GM23338 (cell line): ENCODE measurements at regions not wholly inside any gene's neighbourhood (a gene's known extent, or its start where the extent isn't known, plus 50 kb on each side); places are given as distances from the start of the nearest gene placed in this dataset.

ENCODE experiments used
- EZH2 ChIP-seq: fragments of 200-600 bp; sonication (generic); IDR thresholded peaks from one replicate; pipeline ENCODE4 v1.8.0; 2017; ENCODE audit warnings: antibody characterized with exemption, mild to moderate bottlenecking, low read depth; ENCODE audit not compliant: unreplicated experiment
- POLR2AphosphoS5 ChIP-seq: IDR thresholded peaks from 2 replicates; pipeline ENCODE4 v1.6.1; 2016; ENCODE audit warnings: antibody characterized with exemption, low read depth
- TF ChIP-seq, protein P1 (sequence below), 2 experiments: fragments of 200-600 bp in 1 of 2; sonication (generic) in 1 of 2; conservative IDR thresholded peaks; 2 replicates each; pipeline versions ENCODE4 v1.5.1 to v1.6.1; 2016 to 2017; ENCODE audit warnings: antibody characterized with exemption in 2 of 2, low read depth in 2 of 2, mild to moderate bottlenecking in 2 of 2, moderate library complexity in 1 of 2
- TF ChIP-seq, protein P2 (sequence below): IDR thresholded peaks from one replicate; pipeline ENCODE4 v1.6.1; 2018; ENCODE audit warnings: antibody characterized with exemption; ENCODE audit not compliant: unreplicated experiment
- TF ChIP-seq, protein P3 (sequence below): fragments of 250-450 bp; sonication (Bioruptor Pico); IDR thresholded peaks from 2 replicates; pipeline ENCODE4 v1.5.0; 2020; ENCODE audit warnings: mild to moderate bottlenecking, moderate library complexity

DNA sequence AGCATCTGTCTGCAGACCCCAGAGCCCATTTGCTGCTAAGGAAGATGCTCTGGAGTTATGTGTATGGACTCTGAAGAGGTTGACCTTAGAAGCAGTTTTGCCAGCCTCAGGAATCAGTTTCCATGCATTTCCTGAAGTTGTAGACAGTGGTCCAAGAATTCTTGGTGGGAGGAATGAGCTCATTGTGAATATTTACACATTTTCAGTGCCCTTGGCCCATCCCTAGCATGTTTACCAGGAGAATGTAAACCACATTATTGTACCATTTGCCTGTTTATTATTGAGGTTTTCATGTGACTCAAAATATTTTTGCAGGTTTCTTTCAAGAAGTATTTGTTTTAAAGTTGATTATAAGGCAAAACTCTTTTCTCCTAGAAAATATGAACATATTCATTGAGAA is 93.8 kb downstream of the NXNL2 start:
- TF ChIP-seq, protein P1, sequence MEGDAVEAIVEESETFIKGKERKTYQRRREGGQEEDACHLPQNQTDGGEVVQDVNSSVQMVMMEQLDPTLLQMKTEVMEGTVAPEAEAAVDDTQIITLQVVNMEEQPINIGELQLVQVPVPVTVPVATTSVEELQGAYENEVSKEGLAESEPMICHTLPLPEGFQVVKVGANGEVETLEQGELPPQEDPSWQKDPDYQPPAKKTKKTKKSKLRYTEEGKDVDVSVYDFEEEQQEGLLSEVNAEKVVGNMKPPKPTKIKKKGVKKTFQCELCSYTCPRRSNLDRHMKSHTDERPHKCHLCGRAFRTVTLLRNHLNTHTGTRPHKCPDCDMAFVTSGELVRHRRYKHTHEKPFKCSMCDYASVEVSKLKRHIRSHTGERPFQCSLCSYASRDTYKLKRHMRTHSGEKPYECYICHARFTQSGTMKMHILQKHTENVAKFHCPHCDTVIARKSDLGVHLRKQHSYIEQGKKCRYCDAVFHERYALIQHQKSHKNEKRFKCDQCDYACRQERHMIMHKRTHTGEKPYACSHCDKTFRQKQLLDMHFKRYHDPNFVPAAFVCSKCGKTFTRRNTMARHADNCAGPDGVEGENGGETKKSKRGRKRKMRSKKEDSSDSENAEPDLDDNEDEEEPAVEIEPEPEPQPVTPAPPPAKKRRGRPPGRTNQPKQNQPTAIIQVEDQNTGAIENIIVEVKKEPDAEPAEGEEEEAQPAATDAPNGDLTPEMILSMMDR (conservative IDR thresholded peaks at IDR 0.05; ENCODE audit: low read depth in 2 of 2), result no peak
- TF ChIP-seq, protein P2, sequence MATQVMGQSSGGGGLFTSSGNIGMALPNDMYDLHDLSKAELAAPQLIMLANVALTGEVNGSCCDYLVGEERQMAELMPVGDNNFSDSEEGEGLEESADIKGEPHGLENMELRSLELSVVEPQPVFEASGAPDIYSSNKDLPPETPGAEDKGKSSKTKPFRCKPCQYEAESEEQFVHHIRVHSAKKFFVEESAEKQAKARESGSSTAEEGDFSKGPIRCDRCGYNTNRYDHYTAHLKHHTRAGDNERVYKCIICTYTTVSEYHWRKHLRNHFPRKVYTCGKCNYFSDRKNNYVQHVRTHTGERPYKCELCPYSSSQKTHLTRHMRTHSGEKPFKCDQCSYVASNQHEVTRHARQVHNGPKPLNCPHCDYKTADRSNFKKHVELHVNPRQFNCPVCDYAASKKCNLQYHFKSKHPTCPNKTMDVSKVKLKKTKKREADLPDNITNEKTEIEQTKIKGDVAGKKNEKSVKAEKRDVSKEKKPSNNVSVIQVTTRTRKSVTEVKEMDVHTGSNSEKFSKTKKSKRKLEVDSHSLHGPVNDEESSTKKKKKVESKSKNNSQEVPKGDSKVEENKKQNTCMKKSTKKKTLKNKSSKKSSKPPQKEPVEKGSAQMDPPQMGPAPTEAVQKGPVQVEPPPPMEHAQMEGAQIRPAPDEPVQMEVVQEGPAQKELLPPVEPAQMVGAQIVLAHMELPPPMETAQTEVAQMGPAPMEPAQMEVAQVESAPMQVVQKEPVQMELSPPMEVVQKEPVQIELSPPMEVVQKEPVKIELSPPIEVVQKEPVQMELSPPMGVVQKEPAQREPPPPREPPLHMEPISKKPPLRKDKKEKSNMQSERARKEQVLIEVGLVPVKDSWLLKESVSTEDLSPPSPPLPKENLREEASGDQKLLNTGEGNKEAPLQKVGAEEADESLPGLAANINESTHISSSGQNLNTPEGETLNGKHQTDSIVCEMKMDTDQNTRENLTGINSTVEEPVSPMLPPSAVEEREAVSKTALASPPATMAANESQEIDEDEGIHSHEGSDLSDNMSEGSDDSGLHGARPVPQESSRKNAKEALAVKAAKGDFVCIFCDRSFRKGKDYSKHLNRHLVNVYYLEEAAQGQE, result no peak
- TF ChIP-seq POLR2AphosphoS5, result no peak
- TF ChIP-seq, protein P3, sequence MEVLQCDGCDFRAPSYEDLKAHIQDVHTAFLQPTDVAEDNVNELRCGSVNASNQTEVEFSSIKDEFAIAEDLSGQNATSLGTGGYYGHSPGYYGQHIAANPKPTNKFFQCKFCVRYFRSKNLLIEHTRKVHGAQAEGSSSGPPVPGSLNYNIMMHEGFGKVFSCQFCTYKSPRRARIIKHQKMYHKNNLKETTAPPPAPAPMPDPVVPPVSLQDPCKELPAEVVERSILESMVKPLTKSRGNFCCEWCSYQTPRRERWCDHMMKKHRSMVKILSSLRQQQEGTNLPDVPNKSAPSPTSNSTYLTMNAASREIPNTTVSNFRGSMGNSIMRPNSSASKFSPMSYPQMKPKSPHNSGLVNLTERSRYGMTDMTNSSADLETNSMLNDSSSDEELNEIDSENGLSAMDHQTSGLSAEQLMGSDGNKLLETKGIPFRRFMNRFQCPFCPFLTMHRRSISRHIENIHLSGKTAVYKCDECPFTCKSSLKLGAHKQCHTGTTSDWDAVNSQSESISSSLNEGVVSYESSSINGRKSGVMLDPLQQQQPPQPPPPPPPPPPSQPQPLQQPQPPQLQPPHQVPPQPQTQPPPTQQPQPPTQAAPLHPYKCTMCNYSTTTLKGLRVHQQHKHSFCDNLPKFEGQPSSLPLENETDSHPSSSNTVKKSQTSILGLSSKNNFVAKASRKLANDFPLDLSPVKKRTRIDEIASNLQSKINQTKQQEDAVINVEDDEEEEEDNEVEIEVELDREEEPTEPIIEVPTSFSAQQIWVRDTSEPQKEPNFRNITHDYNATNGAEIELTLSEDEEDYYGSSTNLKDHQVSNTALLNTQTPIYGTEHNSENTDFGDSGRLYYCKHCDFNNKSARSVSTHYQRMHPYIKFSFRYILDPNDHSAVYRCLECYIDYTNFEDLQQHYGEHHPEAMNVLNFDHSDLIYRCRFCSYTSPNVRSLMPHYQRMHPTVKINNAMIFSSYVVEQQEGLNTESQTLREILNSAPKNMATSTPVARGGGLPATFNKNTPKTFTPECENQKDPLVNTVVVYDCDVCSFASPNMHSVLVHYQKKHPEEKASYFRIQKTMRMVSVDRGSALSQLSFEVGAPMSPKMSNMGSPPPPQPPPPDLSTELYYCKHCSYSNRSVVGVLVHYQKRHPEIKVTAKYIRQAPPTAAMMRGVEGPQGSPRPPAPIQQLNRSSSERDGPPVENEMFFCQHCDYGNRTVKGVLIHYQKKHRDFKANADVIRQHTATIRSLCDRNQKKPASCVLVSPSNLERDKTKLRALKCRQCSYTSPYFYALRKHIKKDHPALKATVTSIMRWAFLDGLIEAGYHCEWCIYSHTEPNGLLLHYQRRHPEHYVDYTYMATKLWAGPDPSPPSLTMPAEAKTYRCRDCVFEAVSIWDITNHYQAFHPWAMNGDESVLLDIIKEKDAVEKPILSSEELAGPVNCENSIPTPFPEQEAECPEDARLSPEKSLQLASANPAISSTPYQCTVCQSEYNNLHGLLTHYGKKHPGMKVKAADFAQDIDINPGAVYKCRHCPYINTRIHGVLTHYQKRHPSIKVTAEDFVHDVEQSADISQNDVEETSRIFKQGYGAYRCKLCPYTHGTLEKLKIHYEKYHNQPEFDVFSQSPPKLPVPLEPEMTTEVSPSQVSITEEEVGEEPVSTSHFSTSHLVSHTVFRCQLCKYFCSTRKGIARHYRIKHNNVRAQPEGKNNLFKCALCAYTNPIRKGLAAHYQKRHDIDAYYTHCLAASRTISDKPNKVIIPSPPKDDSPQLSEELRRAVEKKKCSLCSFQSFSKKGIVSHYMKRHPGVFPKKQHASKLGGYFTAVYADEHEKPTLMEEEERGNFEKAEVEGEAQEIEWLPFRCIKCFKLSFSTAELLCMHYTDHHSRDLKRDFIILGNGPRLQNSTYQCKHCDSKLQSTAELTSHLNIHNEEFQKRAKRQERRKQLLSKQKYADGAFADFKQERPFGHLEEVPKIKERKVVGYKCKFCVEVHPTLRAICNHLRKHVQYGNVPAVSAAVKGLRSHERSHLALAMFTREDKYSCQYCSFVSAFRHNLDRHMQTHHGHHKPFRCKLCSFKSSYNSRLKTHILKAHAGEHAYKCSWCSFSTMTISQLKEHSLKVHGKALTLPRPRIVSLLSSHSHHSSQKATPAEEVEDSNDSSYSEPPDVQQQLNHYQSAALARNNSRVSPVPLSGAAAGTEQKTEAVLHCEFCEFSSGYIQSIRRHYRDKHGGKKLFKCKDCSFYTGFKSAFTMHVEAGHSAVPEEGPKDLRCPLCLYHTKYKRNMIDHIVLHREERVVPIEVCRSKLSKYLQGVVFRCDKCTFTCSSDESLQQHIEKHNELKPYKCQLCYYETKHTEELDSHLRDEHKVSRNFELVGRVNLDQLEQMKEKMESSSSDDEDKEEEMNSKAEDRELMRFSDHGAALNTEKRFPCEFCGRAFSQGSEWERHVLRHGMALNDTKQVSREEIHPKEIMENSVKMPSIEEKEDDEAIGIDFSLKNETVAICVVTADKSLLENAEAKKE (CRISPR knock-in tag), result no peak
- no peak for TF ChIP-seq EZH2
